Transverse colon (tissue), 3 donors: ENCODE measurements at regions not wholly inside any gene's neighbourhood (a gene's known extent, or its start where the extent isn't known, plus 50 kb on each side); places are given as distances from the start of the nearest gene placed in this dataset.

Experiments used
- CTCF ChIP-seq, 5 experiments: fragments of 200-600 bp in 3 of 5; fragments of 450-650 bp in 2 of 5; sonication (generic) in 3 of 5; IDR thresholded peaks; 1 replicate in 2 of 5; 2 replicates in 3 of 5; pipeline ENCODE4 v1.5.1; 2016 to 2017; ENCODE audit warnings: antibody characterized with exemption in 5 of 5, inconsistent platforms in 3 of 5, mild to moderate bottlenecking in 2 of 5, moderate library complexity in 1 of 5
- EP300 ChIP-seq: sonication (generic); formaldehyde crosslinking; IDR thresholded peaks from one replicate; pipeline ENCODE4 v1.6.1; 2017; ENCODE audit warnings: antibody characterized with exemption, low read depth

GRCh38 chr1:238789916-238790667 is 596.3 kb upstream of the CHRM3 start:
- TF ChIP-seq CTCF (IDR thresholded peaks at IDR 0.05) = no peak
- TF ChIP-seq EP300 = no peak
